DND-41 (cell line): ENCODE measurements at regions not wholly inside any gene's neighbourhood (a gene's known extent, or its start where the extent isn't known, plus 50 kb on each side); places are given as distances from the start of the nearest gene placed in this dataset.

Experiments
- EZH2 ChIP-seq: IDR thresholded peaks from 3 replicates; pipeline ENCODE4 v1.6.1; 2012; ENCODE audit warnings: borderline replicate concordance, low read depth, mild to moderate bottlenecking, moderate library complexity, low read length, inconsistent platforms; ENCODE audit not compliant: severe bottlenecking
- TF ChIP-seq, protein P1 (sequence below): IDR thresholded peaks from 2 replicates; pipeline ENCODE4 v1.5.1; 2012; ENCODE audit warnings: borderline replicate concordance, low read length, moderate library complexity, mild to moderate bottlenecking; ENCODE audit not compliant: poor library complexity, severe bottlenecking; ENCODE audit errors: extremely low read depth

DNA sequence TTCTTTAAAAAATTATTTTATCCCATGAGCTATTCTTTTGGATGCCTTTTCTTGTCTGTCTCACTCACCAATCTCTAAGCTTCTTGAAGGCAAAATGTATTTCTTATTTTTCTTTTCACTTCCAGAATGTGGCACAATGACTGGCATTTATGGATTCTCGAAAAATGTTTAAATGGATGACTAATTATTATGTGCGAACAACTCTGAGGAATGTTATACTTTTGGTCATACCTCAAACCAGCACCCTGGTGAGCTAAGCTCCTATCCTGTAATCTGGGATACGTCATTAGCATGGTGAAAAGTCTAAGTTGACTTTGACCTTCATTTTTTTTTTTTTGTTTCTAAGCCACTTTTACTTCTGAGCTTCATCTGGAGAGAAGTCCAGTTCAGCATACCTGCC, 214.0 kb upstream of the CEP162 start:
- no peak for TF ChIP-seq EZH2
- TF ChIP-seq, protein P1, sequence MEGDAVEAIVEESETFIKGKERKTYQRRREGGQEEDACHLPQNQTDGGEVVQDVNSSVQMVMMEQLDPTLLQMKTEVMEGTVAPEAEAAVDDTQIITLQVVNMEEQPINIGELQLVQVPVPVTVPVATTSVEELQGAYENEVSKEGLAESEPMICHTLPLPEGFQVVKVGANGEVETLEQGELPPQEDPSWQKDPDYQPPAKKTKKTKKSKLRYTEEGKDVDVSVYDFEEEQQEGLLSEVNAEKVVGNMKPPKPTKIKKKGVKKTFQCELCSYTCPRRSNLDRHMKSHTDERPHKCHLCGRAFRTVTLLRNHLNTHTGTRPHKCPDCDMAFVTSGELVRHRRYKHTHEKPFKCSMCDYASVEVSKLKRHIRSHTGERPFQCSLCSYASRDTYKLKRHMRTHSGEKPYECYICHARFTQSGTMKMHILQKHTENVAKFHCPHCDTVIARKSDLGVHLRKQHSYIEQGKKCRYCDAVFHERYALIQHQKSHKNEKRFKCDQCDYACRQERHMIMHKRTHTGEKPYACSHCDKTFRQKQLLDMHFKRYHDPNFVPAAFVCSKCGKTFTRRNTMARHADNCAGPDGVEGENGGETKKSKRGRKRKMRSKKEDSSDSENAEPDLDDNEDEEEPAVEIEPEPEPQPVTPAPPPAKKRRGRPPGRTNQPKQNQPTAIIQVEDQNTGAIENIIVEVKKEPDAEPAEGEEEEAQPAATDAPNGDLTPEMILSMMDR = no peak
